HG03280 (cell line): ENCODE measurements at regions not wholly inside any gene's neighbourhood (a gene's known extent, or its start where the extent isn't known, plus 50 kb on each side); places are given as distances from the start of the nearest gene placed in this dataset.

ENCODE experiments used
- ATAC-seq: cut with Tn5 transposase; IDR thresholded peaks from one replicate; pipeline ENCODE4 v1.9.1; 2021; ENCODE audit warnings: mild to moderate bottlenecking, moderate library complexity; ENCODE audit not compliant: unreplicated experiment

DNA sequence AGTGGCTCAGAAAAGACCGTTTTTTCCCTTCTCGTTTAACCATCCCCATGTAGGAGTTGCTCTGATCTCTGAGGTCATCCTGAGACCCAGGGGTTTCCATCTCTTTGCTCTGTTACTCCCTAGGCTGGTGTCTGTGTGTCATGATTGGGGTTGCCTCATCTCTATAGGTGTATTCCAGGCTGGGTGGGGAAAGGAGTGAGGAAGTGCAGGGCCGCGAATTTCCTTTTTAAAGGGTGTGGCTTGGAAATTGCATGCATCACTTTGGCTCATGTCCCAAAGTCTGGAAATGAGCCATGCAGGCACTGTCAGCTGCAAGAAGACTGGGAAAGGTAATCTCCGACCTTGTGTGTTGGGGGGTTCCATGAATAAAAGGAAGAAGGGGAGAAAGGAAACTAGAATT, 201.9 kb downstream of the AACS start:
- ATAC-seq: no peak

GRCh38 chr12:125269276-125269675, 204.0 kb downstream of the AACS start:
- ATAC-seq: no peak

DNA sequence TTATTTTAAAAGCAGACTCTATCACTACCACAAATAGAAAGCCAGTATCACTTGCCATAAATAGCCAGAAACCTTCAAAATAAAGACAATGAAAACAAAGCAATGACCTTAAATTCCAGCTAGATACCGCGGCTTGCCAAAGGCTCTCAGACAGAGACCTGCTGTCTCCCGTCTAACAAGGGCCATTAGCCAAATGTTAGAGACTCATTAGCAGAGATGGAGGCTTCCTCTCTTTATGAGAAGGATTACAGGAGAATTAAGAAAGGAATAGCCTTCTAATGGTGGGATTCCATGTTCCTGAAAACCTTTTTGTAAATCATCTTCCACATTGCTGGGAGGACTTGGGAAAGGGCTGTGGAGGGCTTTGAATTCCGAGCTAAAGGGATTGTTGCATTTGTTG, 206.7 kb downstream of the AACS start:
- ATAC-seq: no peak

DNA sequence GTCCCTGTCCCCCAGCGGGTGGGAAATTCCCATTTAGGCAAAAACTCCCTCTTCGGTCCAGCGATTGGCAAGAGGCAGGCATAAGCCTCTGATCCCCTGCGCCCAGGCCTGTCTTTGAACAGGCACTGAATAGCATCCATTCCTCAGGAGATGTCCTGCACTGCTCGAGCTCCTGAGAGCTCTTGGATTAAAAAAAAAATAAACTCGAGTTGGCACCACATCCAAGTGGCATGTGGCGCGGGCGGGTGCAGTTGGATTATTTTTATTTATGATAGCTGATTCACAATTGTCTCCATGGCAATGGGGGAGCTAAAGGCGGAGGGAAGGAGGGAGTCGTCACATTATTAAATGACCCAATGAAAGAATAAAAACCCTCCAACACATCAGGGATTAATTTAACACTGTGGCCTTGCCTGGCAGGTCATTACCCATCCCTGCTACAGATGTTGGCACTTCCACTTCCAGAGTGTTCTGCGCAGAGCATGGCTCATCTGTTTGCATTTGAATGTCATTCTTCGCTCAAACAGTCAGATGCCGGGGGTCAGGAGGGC, 207.2 kb downstream of the AACS start:
- ATAC-seq: no peak

- no peak for ATAC-seq
Measured at GRCh38 chr12:125276567-125276966, 211.3 kb downstream of the AACS start.

DNA sequence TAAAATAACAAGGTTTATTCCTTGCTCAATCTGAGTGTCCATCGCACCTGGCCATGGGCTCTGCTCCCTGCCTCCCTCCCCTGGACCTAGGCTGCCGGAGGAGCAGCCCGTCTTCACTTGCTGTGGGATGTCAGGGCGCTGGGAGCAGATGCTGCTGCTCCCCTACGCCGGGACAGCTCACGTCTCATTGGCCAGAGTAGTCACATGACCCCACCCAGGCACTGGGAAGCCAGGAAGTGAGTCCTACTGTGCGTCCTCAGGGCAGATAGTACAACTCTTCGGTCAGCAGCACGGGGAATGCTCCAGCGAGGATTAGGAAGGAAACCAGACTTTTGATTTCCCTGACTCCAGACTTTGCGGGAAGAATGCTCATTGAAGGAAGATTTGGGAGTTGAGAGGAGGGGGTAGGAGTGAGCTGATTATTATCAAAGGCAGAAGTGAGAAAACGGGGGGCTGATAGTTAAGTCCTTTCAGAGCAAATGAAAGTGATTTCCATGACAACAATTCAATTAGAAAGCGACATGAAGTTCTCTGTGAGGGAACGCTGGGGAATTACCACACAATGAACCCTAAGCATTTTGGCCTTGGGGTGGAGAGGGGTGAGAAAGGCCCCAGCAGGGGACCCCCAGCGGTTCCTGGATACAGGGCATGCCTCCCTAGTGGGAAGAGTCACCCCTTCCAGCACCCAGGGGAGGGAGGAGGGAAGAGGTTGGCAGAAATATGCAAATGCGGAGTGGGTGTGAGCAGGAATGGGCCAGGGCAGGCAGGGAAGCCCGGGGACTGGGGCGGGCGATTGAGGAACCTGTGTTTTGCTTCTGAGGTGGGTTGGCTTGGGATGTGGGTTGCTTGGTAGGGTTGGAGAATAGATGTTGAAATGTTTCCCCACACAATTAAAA, 215.5 kb downstream of the AACS start:
- ATAC-seq: no peak

DNA sequence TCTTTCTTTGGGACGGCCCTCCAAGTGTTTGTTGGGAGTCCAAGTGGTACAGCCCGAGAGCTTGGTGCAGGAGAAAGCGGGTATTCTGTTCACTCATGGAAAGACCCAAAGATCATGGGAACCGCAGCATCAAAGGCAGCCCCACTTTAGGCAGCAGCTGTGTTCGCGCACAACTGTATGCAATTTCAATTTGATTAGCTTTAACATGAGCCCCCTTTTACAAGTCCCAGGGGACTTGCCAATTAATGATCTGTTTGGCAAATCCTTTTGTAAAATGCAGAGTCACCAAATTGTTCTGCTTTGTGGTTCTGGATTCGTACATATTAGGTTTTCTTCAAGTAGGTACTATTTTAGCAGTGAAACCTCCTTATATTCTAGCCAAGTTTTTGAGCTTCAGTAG, 217.7 kb downstream of the AACS start:
- no peak for ATAC-seq

DNA sequence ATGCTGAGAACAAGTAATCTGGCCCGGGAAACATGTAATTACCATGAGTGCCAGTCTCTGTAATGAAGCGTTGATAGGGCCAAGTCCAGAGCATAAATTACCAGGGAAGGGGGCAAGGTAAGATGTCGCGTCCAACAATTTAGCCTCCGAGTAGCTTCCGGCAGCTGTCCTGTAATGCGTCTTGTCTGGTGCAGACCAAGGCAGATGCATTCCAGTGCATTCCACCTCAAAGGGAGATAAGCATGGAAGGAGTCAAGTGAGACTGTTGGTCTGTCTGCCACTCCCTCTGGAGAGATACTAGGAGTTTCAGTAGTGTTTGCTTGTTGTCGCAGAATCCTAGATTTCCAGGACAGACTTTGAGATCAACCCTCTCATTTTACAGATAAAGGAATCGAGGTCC, 218.3 kb downstream of the AACS start:
- ATAC-seq: no peak

DNA sequence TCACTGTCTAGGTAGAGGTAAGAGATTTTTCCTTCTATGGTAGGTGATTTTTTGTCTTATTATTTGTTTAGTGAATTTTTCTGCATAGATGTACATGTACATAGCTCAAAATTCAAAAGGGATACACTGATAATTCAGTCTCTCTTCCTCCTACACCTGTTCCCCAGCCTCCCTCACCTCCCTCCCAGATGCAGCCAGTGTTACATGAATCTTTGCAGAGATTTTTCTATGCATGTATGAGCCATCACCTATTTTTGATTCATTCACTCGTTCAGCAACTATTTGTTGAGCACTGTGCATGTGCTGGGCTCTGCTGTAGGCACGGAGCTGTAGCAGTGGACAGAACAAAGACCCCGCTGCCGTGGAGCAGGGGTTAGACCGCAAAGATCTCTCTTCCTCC, 218.9 kb downstream of the AACS start:
- ATAC-seq: no peak

- no peak for ATAC-seq
Measured at GRCh38 chr12:125284945-125285685, 219.9 kb downstream of the AACS start.

DNA sequence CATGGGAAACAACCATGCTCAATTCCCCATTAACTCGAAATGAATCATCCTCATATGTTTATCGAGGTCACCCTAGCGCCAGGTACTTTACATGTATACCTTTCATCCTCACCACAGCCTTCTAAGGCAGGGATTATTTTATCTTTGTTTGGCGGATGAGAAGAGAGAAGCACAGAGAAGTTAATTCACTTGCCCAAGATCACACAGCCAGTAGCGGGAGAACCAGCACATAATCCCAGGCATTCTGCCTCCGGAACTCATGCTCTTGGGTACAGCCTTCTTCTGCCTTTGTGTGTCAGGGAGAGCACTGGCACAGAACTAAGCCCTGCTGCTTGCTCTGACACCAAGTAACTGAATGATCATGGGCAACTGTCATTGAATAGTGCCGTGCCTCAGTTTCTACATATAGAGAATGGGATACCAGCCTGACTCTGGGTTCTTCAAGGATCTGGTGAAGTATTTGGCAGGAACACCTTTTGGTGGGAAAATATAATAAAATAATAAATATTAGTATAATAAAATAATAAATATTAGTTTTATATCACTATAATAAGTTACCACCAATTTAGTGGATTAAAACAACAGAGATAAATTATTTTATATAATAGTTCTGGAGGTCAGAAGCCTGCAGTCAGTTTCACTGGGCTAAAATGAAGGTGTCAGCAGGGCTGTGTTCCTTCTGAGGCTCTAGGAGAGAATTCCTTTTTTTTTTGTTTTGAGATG, 220.9 kb downstream of the AACS start:
- ATAC-seq: no peak

DNA sequence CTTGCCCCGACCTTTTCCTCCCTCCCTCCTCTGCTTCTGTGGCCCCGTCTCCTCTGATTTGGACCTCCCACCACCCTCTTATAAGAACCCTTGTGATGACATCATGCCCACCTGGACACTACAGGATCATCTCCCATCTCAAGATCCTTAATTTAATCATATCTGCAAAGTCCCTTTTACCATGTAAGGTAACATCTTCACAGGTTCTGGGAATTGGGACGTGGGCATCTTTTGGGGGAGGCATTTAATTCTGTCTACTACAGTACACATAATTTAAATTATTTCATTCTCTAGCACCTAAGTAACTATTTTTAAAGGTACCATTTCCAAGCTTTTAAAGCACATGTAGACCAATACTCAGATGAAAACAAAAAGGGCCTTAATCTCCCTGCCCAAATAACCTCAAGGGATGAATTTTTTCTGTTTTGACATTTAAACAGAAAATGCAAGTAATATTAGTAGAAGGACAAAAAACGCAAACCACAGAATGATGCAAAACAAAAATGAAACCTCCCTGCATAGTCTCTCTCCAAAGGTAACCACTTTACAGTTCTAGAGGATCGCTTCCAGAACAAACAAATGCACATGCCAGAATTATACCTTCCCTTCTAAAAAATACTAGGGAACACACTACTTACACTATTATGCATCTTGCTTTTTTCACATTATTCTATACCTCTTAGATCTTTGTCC, 222.1 kb downstream of the AACS start:
- peak; percentile 81 for ATAC-seq

GRCh38 chr12:125288931-125289928, 224.0 kb downstream of the AACS start:
- ATAC-seq: no peak

DNA sequence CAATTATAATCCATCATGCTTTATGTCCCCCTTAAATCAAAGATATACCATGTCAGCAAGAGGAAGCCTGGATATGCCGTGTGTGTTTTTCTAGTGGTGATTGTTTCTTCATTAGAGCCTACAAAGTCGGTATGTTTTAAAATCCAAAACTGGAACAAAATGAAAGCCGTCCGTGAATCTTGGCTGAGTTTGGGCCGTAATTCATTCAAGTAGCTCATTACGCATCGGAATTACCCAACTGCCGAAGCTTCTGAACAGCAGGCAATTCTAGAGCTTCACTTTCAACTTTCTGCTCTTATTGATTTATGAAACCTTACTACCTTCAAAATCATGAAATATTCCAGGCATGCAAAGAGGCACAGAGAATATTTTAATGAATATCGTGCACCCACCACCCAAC, 224.7 kb downstream of the AACS start:
- ATAC-seq: no peak

- no peak for ATAC-seq
Measured at GRCh38 chr12:125292700-125293099, 227.5 kb downstream of the AACS start.

GRCh38 chr12:125295550-125295949, 230.3 kb downstream of the AACS start:
- ATAC-seq: no peak

- ATAC-seq: no peak
Measured at GRCh38 chr12:125296701-125297100, 231.5 kb downstream of the AACS start.

- ATAC-seq: no peak
Measured at GRCh38 chr12:125299840-125300239, 234.6 kb downstream of the AACS start.

GRCh38 chr12:125300249-125300648, 235.0 kb downstream of the AACS start:
- ATAC-seq: no peak
